B cell (primary cell): ENCODE measurements at regions not wholly inside any gene's neighbourhood (a gene's known extent, or its start where the extent isn't known, plus 50 kb on each side); places are given as distances from the start of the nearest gene placed in this dataset.

Experiments used
- EZH2 ChIP-seq: IDR thresholded peaks from 2 replicates; pipeline ENCODE4 v1.6.1; 2012; ENCODE audit warnings: borderline replicate concordance, low read depth, mild to moderate bottlenecking, moderate library complexity, low read length; ENCODE audit not compliant: insufficient read depth, poor library complexity, severe bottlenecking
- TF ChIP-seq, protein P1 (sequence below): fragments of 200-600 bp; IDR thresholded peaks from one replicate; pipeline ENCODE4 v1.8.0; 2022; ENCODE audit warnings: antibody characterized with exemption, mild to moderate bottlenecking

DNA sequence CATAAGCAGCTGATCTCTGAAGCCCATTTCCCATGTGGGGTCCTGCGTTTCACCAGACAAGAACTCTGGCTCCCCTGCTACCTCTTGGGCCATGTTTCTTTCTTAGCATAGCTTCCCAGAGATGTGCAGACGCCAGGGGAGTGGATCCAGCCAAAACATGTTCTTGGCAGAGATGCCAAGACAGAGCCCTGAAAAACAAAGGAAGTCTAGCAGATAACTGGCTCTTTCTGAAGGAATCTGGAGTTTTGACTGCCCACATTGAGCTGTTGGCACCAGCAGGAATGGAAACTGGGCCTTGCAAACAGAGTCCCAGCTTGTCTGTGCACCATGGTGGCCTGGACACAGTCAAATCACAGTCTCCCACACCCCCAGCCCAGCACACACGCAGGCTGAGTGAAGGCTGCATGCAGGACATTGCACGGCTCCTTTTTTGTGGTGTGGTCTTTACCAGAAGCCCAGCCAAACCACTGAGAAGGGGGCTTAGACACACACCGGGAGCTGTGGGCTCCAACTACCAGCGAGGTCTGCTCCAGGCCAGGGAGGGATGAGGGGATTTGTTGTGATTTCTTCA, 114.7 kb downstream of the SNX18 start:
- TF ChIP-seq, protein P1, sequence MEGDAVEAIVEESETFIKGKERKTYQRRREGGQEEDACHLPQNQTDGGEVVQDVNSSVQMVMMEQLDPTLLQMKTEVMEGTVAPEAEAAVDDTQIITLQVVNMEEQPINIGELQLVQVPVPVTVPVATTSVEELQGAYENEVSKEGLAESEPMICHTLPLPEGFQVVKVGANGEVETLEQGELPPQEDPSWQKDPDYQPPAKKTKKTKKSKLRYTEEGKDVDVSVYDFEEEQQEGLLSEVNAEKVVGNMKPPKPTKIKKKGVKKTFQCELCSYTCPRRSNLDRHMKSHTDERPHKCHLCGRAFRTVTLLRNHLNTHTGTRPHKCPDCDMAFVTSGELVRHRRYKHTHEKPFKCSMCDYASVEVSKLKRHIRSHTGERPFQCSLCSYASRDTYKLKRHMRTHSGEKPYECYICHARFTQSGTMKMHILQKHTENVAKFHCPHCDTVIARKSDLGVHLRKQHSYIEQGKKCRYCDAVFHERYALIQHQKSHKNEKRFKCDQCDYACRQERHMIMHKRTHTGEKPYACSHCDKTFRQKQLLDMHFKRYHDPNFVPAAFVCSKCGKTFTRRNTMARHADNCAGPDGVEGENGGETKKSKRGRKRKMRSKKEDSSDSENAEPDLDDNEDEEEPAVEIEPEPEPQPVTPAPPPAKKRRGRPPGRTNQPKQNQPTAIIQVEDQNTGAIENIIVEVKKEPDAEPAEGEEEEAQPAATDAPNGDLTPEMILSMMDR: no peak
- no peak for TF ChIP-seq EZH2
